ENCODE measurements at regions not wholly inside any gene's neighbourhood (a gene's known extent, or its start where the extent isn't known, plus 50 kb on each side); places are given as distances from the start of the nearest gene placed in this dataset.

DNA sequence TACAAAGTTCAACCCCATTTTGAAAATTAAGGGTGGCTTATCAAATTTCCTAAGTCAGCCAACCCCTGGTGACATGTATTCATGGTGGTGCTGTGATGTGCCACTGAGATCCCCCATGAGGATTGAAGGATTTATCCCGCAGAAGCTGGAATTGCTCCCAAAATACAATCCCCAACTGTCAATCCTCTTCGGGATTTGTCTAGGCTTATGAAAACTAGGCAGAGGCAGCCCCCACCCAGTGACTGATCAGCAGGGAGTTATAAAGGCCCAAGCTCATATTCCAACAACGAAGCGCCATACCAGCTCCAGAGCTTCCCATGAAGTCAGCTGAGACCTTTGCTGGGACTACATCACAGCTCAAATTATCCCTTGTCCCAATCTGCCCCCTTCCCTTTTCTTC is 316.0 kb downstream of the ENC1 start:
- H3K36me3 Mint-ChIP-seq = no peaks in the 10 kb centered on the region
- no peaks in the 10 kb centered on the region for H3K27me3 Mint-ChIP-seq (ENCODE audit: insufficient read depth, low read depth)
- DNase-seq (ENCODE audit: low spot score) = no peak
- no peaks in the 10 kb centered on the region for H3K4me1 ChIP-seq
- no peak for TF ChIP-seq EZH2phosphoT487 (IDR thresholded peaks at IDR 0.05)
- no peak overlapping the region for H3K27ac ChIP-seq
- H3K4me3 Mint-ChIP-seq = no peak overlapping the region
- no peak overlapping the region for H2AFZ ChIP-seq (replicated peaks)
- H3K9me3 ChIP-seq (ENCODE audit: low read depth) = no peaks in the 10 kb centered on the region
- no peaks in the 10 kb centered on the region for H3K36me3 ChIP-seq
- H4K20me1 ChIP-seq (ENCODE audit: low read depth) = no peaks in the 10 kb centered on the region
- H3K9me3 Mint-ChIP-seq = no peaks in the 10 kb centered on the region
- H3K9ac ChIP-seq = no peak overlapping the region
- H3K27me3 ChIP-seq = no peaks in the 10 kb centered on the region
- H3F3A ChIP-seq (ENCODE audit: low read depth) = no peaks in the 10 kb centered on the region
- H3K27ac Mint-ChIP-seq = no peak overlapping the region
- no peak overlapping the region for H3K4me3 ChIP-seq
- H3K4me2 ChIP-seq = no peak overlapping the region
- no peaks in the 10 kb centered on the region for H3K79me2 ChIP-seq (ENCODE audit: low read depth)
- peaks cover 40% of the 10 kb centered on the region for H3K4me1 Mint-ChIP-seq

DNA sequence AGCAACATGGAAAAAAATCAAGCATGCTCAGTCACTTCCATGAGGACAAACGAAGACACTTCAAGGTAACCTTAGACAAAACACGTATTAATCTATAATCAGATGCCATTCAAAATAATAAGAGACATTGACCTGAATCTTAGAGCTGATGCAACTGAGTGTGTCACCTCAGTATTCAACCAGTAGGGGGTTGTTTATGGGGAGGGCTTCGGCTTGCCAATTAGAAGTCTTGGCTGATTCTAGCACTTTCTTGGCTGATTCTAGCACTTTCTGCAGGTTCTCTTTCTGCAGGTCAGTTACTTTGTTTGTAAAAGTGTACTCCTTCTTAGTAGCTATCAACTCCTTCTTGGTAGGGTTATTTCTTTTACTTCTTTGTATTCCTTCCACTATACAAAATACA is 317.6 kb downstream of the ENC1 start:
- Histone ChIP-seq H3K79me2 (ENCODE audit: low read depth) (no peaks in the 10 kb centered on the region), H3K4me3 (no peak overlapping the region), H3K27me3 (no peaks in the 10 kb centered on the region), H3K4me2 (no peak overlapping the region), H3F3A (ENCODE audit: low read depth) (no peaks in the 10 kb centered on the region), H3K36me3 (no peaks in the 10 kb centered on the region), H3K4me1 (no peaks in the 10 kb centered on the region), H3K9ac (no peak overlapping the region), H2AFZ (replicated peaks) (no peak overlapping the region), H4K20me1 (ENCODE audit: low read depth) (no peaks in the 10 kb centered on the region), H3K27ac (no peak overlapping the region), H3K9me3 (ENCODE audit: low read depth) (no peaks in the 10 kb centered on the region)
- TF ChIP-seq, protein P1, sequence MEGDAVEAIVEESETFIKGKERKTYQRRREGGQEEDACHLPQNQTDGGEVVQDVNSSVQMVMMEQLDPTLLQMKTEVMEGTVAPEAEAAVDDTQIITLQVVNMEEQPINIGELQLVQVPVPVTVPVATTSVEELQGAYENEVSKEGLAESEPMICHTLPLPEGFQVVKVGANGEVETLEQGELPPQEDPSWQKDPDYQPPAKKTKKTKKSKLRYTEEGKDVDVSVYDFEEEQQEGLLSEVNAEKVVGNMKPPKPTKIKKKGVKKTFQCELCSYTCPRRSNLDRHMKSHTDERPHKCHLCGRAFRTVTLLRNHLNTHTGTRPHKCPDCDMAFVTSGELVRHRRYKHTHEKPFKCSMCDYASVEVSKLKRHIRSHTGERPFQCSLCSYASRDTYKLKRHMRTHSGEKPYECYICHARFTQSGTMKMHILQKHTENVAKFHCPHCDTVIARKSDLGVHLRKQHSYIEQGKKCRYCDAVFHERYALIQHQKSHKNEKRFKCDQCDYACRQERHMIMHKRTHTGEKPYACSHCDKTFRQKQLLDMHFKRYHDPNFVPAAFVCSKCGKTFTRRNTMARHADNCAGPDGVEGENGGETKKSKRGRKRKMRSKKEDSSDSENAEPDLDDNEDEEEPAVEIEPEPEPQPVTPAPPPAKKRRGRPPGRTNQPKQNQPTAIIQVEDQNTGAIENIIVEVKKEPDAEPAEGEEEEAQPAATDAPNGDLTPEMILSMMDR (IDR thresholded peaks at IDR 0.05) = no peak
- no peak for TF ChIP-seq EZH2 (IDR thresholded peaks at IDR 0.05)
- no peak for TF ChIP-seq EZH2phosphoT487 (IDR thresholded peaks at IDR 0.05)
- no peaks in the 10 kb centered on the region for H3K9me3 Mint-ChIP-seq
- peaks cover 40% of the 10 kb centered on the region for H3K4me1 Mint-ChIP-seq
- no peak for DNase-seq (ENCODE audit: low spot score)
- no peaks in the 10 kb centered on the region for H3K27me3 Mint-ChIP-seq (ENCODE audit: insufficient read depth, low read depth)
- no peak overlapping the region for H3K27ac Mint-ChIP-seq
- no peak overlapping the region for H3K4me3 Mint-ChIP-seq
- H3K36me3 Mint-ChIP-seq = no peaks in the 10 kb centered on the region

DNA sequence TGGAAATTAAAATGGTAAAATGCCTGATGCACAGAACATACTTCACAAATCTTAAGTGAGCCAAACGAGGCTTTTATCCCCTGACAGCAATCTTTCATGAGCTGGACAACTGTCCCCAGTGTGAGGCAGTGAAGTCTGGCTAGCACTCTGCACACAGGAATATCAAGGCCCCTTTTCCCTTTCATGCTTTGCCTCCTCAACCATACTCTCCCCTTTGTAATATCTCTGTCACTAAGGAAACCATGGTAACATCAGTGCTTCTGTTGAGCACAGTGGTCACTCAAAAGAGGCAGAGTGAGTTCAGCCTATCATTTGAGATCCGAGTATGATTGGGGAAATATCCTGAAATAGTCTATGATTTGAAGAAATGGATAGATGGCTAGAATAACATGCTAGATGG is 318.3 kb downstream of the ENC1 start:
- Mint-ChIP-seq H3K9me3 (no peaks in the 10 kb centered on the region), H3K36me3 (no peaks in the 10 kb centered on the region), H3K4me1 (peaks cover 39% of the 10 kb centered on the region), H3K27ac (peak overlapping the region; percentile 81), H3K27me3 (ENCODE audit: insufficient read depth, low read depth) (no peaks in the 10 kb centered on the region), H3K4me3 (peak overlapping the region; percentile 38)
- Histone ChIP-seq H3K4me3 (no peak overlapping the region), H4K20me1 (ENCODE audit: low read depth) (no peaks in the 10 kb centered on the region), H3K36me3 (no peaks in the 10 kb centered on the region), H3K4me1 (no peaks in the 10 kb centered on the region), H3K4me2 (no peak overlapping the region), H3K27me3 (no peaks in the 10 kb centered on the region), H3F3A (ENCODE audit: low read depth) (no peaks in the 10 kb centered on the region), H3K79me2 (ENCODE audit: low read depth) (no peaks in the 10 kb centered on the region), H2AFZ (replicated peaks) (no peak overlapping the region), H3K9me3 (ENCODE audit: low read depth) (no peaks in the 10 kb centered on the region), H3K27ac (no peak overlapping the region), H3K9ac (no peak overlapping the region)
- TF ChIP-seq EZH2 (IDR thresholded peaks at IDR 0.05) = no peak
- TF ChIP-seq, protein P1 (IDR thresholded peaks at IDR 0.05) = no peak
- DNase-seq (ENCODE audit: low spot score) = no peak

DNA sequence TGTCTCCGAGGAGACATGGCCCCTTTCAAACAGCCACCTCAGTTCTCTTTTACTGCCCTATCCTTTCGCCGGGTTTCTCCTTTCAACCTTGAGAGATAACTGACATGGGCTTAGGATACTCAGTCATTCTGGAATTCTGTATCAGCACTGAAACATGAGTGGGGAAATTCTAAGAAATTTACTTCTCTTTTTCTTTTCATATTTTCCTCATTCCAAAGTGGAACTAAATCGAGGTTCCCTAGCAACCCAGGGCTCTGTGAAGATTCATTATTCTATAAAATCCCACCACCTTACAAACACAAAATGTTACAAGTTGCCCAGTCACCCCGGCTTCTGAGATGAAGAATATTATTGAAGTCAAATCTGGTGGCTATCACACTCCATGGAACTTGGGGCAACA is 319.2 kb downstream of the ENC1 start:
- TF ChIP-seq EZH2phosphoT487 (IDR thresholded peaks at IDR 0.05) (no peak), EZH2 (IDR thresholded peaks at IDR 0.05) (no peak)
- TF ChIP-seq, protein P1 (IDR thresholded peaks at IDR 0.05) = no peak
- H2AFZ ChIP-seq (replicated peaks) = no peak overlapping the region
- H3K9ac ChIP-seq = no peak overlapping the region

More for the DNA sequence above, 319.2 kb downstream of the ENC1 start:
- Histone ChIP-seq H3K9me3 (ENCODE audit: low read depth) (no peaks in the 10 kb centered on the region), H4K20me1 (ENCODE audit: low read depth) (no peaks in the 10 kb centered on the region), H3K4me2 (no peak overlapping the region), H3F3A (ENCODE audit: low read depth) (no peaks in the 10 kb centered on the region), H3K4me3 (no peak overlapping the region), H3K27ac (no peak overlapping the region), H3K27me3 (no peaks in the 10 kb centered on the region), H3K79me2 (ENCODE audit: low read depth) (no peaks in the 10 kb centered on the region), H3K4me1 (no peaks in the 10 kb centered on the region), H3K36me3 (no peaks in the 10 kb centered on the region)
- no peaks in the 10 kb centered on the region for H3K27me3 Mint-ChIP-seq (ENCODE audit: insufficient read depth, low read depth)
- no peak for DNase-seq (ENCODE audit: low spot score)
- peaks cover 37% of the 10 kb centered on the region for H3K4me1 Mint-ChIP-seq
- H3K36me3 Mint-ChIP-seq = no peaks in the 10 kb centered on the region
- H3K4me3 Mint-ChIP-seq = no peak overlapping the region
- H3K27ac Mint-ChIP-seq = peak overlapping the region; percentile 22
- H3K9me3 Mint-ChIP-seq = no peaks in the 10 kb centered on the region
